Stomach (tissue), 4 donors: ENCODE measurements at regions not wholly inside any gene's neighbourhood (a gene's known extent, or its start where the extent isn't known, plus 50 kb on each side); places are given as distances from the start of the nearest gene placed in this dataset.

ENCODE experiments used
- CTCF ChIP-seq, 7 experiments: fragments of 450-650 bp in 4 of 7; fragments of 200-600 bp in 3 of 7; sonication (generic) in 3 of 7; IDR thresholded peaks; one replicate each; pipeline ENCODE4 v1.5.1; 2016 to 2019; ENCODE audit warnings: antibody characterized with exemption in 7 of 7, control low read depth in 2 of 7, mild to moderate bottlenecking in 1 of 7
- EP300 ChIP-seq: sonication (generic); formaldehyde crosslinking; IDR thresholded peaks from one replicate; pipeline ENCODE4 v1.6.1; 2017; ENCODE audit warnings: antibody characterized with exemption
- POLR2A ChIP-seq, 4 donors: fragments of 450-650 bp; IDR thresholded peaks; one replicate each; pipeline ENCODE4 v1.6.1; 2016; ENCODE audit warnings: antibody characterized with exemption in 4 of 4, control low read depth in 2 of 4, mild to moderate bottlenecking in 1 of 4, moderate library complexity in 1 of 4
- POLR2AphosphoS5 ChIP-seq, 3 donors: sonication (generic); formaldehyde crosslinking; IDR thresholded peaks; one replicate each; pipeline ENCODE4 v1.6.1; 2016; ENCODE audit warnings: antibody characterized with exemption in 3 of 3

GRCh38 chr6:96410467-96410866 lies 111.1 kb upstream of the UFL1 start:
- TF ChIP-seq CTCF (IDR thresholded peaks at IDR 0.05) (no peak), POLR2A (IDR thresholded peaks at IDR 0.05) (no peak), POLR2AphosphoS5 (IDR thresholded peaks at IDR 0.05) (no peak), EP300 (no peak)
